H9 (cell line): ENCODE measurements at regions not wholly inside any gene's neighbourhood (a gene's known extent, or its start where the extent isn't known, plus 50 kb on each side); places are given as distances from the start of the nearest gene placed in this dataset.

Experiments used
- DNase-seq: peaks from one replicate; pipeline ENCODE4 v3.0.0-alpha.2; 2017
- H2AFZ ChIP-seq: one replicate; pipeline ENCODE4 v1.6.1; 2013; ENCODE audit warnings: mild to moderate bottlenecking, low read length, control low read depth, moderate library complexity
- H2AK5ac ChIP-seq: 2 replicates; pipeline ENCODE4 v1.6.1; 2013; ENCODE audit warnings: low read length, control low read depth, mixed read lengths; ENCODE audit not compliant: insufficient read length
- H2BK120ac ChIP-seq: one replicate; pipeline ENCODE4 v1.6.1; 2013; ENCODE audit warnings: low read depth, mild to moderate bottlenecking, low read length, control low read depth, inconsistent platforms; ENCODE audit not compliant: poor library complexity, severe bottlenecking
- H2BK12ac ChIP-seq: 2 replicates; pipeline ENCODE4 v1.6.1; 2013; ENCODE audit warnings: low read length, control low read depth, mixed read lengths, low read depth; ENCODE audit not compliant: insufficient read length
- H2BK15ac ChIP-seq: 2 replicates; pipeline ENCODE4 v1.6.1; 2013; ENCODE audit warnings: low read depth, low read length, control low read depth
- H2BK20ac ChIP-seq: one replicate; pipeline ENCODE4 v1.6.1; 2013; ENCODE audit warnings: low read depth, mild to moderate bottlenecking, low read length, control low read depth, inconsistent platforms; ENCODE audit not compliant: poor library complexity, severe bottlenecking
- H2BK5ac ChIP-seq: 2 replicates; pipeline ENCODE4 v1.6.1; 2013; ENCODE audit warnings: low read length, control low read depth, mixed read lengths; ENCODE audit not compliant: insufficient read length
- H3K14ac ChIP-seq: 2 replicates; pipeline ENCODE4 v1.6.1; 2013; ENCODE audit warnings: low read length, control low read depth; ENCODE audit not compliant: insufficient read depth
- H3K18ac ChIP-seq: 2 replicates; pipeline ENCODE4 v1.6.1; 2013; ENCODE audit warnings: low read depth, mild to moderate bottlenecking, mixed read lengths, low read length, control low read depth; ENCODE audit not compliant: insufficient read length
- H3K23ac ChIP-seq: 2 replicates; pipeline ENCODE4 v1.6.1; 2013; ENCODE audit warnings: low read length, control low read depth, mixed read lengths, low read depth; ENCODE audit not compliant: insufficient read length
- H3K23me2 ChIP-seq: 2 replicates; pipeline ENCODE4 v1.6.1; 2013; ENCODE audit warnings: low read depth, mild to moderate bottlenecking, mixed read lengths, low read length, control low read depth; ENCODE audit not compliant: insufficient read length, poor library complexity, severe bottlenecking
- H3K27ac ChIP-seq: 2 replicates; pipeline ENCODE4 v1.5.1; 2013; ENCODE audit warnings: low read length, control low read depth, mixed read lengths, low read depth; ENCODE audit not compliant: insufficient read length
- H3K27me3 ChIP-seq: 2 replicates; pipeline ENCODE4 v1.6.1; 2013; ENCODE audit warnings: low read length, control low read depth, inconsistent platforms; ENCODE audit not compliant: insufficient read depth
- H3K4ac ChIP-seq: 2 replicates; pipeline ENCODE4 v1.6.1; 2013; ENCODE audit warnings: low read depth, mild to moderate bottlenecking, control low read depth, inconsistent platforms, low read length, moderate library complexity
- H3K4me1 ChIP-seq: 2 replicates; pipeline ENCODE4 v1.6.1; 2013; ENCODE audit warnings: low read length, control low read depth, inconsistent platforms; ENCODE audit not compliant: insufficient read depth
- H3K4me2 ChIP-seq: 2 replicates; pipeline ENCODE4 v1.6.1; 2013; ENCODE audit warnings: low read length, control low read depth, mixed read lengths; ENCODE audit not compliant: insufficient read length, insufficient read depth
- H3K56ac ChIP-seq: 2 replicates; pipeline ENCODE4 v1.6.1; 2013; ENCODE audit warnings: low read depth, mild to moderate bottlenecking, mixed read lengths, low read length, control low read depth; ENCODE audit not compliant: insufficient read length
- H3K79me1 ChIP-seq: 2 replicates; pipeline ENCODE4 v1.6.1; 2013; ENCODE audit warnings: low read depth, mild to moderate bottlenecking, moderate library complexity, low read length, control low read depth, inconsistent platforms; ENCODE audit not compliant: insufficient read depth, poor library complexity, severe bottlenecking
- H3K79me2 ChIP-seq: 2 replicates; pipeline ENCODE4 v1.6.1; 2013; ENCODE audit warnings: low read length, control low read depth, inconsistent platforms; ENCODE audit not compliant: insufficient read depth
- H3K9ac ChIP-seq: 2 replicates; pipeline ENCODE4 v1.6.1; 2013; ENCODE audit warnings: low read length, control low read depth, mixed read lengths; ENCODE audit not compliant: insufficient read length; ENCODE audit errors: extremely low read depth
- H3K9me3 ChIP-seq: one replicate; pipeline ENCODE4 v1.6.1; 2013; ENCODE audit warnings: low read depth, low read length, inconsistent platforms; ENCODE audit not compliant: control insufficient read depth
- H3T11ph ChIP-seq: one replicate; pipeline ENCODE4 v1.6.1; 2013; ENCODE audit warnings: mild to moderate bottlenecking, low read length, control low read depth, inconsistent platforms
- H4K20me1 ChIP-seq: one replicate; pipeline ENCODE4 v1.6.1; 2013; ENCODE audit not compliant: control insufficient read depth, insufficient read length, insufficient read depth
- H4K5ac ChIP-seq: 2 replicates; pipeline ENCODE4 v1.6.1; 2013; ENCODE audit warnings: low read depth, mild to moderate bottlenecking, mixed read lengths, low read length, control low read depth; ENCODE audit not compliant: insufficient read length
- H4K8ac ChIP-seq: replicated peaks from 2 replicates; pipeline ENCODE4 v1.6.1; 2013; ENCODE audit warnings: low read length, control low read depth, mixed read lengths, low read depth; ENCODE audit not compliant: insufficient read length
- H4K91ac ChIP-seq: 2 replicates; pipeline ENCODE4 v1.6.1; 2013; ENCODE audit warnings: low read depth, mild to moderate bottlenecking, moderate library complexity, mixed read lengths, low read length, control low read depth; ENCODE audit not compliant: insufficient read length
- H3K27ac Mint-ChIP-seq, 3 experiments: 2 replicates in 2 of 3; 3 replicates in 1 of 3; pipeline ENCODE4 v1.8.0; 2020 to 2021; ENCODE audit warnings: mixed read lengths in 3 of 3, mild to moderate bottlenecking in 1 of 3, moderate library complexity in 1 of 3
- H3K27me3 Mint-ChIP-seq: 2 replicates; pipeline ENCODE4 v1.8.0; 2021; ENCODE audit warnings: low read depth, mild to moderate bottlenecking, moderate library complexity, mixed read lengths
- H3K36me3 Mint-ChIP-seq, 3 experiments: 2 replicates in 2 of 3; 3 replicates in 1 of 3; pipeline ENCODE4 v1.8.0; 2020 to 2021; ENCODE audit warnings: low read depth in 3 of 3, mixed read lengths in 3 of 3; ENCODE audit not compliant: insufficient read depth in 1 of 3
- H3K4me1 Mint-ChIP-seq, 2 experiments: 2 replicates each; pipeline ENCODE4 v1.8.0; 2020; ENCODE audit warnings: mixed read lengths in 2 of 2
- H3K4me3 Mint-ChIP-seq, 2 experiments: 2 replicates in 1 of 2; 3 replicates in 1 of 2; pipeline ENCODE4 v1.8.0; 2020 to 2021; ENCODE audit warnings: mild to moderate bottlenecking in 2 of 2, mixed read lengths in 2 of 2, moderate library complexity in 1 of 2
- H3K9me3 Mint-ChIP-seq, 2 experiments: 2 replicates in 1 of 2; 3 replicates in 1 of 2; pipeline ENCODE4 v1.8.0; 2020; ENCODE audit warnings: mild to moderate bottlenecking in 2 of 2, mixed read lengths in 2 of 2, moderate library complexity in 1 of 2
- WGBS: extraction: QIAGEN DNeasy Blood & Tissue Kit; methylation state at CpG from one replicate; pipeline ENCODE4 v1.1.7; 2013; ENCODE audit warnings: missing lambda C conversion rate, low lambda C conversion rate, mixed read lengths; ENCODE audit not compliant: insufficient read length; ENCODE audit errors: extremely low coverage; 5-methylcytosine and 5-hydroxymethylcytosine counted together
- TF ChIP-seq, protein P1 (sequence below): fragments of 200-600 bp; sonication (generic); conservative IDR thresholded peaks from 3 replicates; pipeline ENCODE4 v1.8.0; 2021; ENCODE audit warnings: antibody characterized with exemption, mild to moderate bottlenecking

DNA sequence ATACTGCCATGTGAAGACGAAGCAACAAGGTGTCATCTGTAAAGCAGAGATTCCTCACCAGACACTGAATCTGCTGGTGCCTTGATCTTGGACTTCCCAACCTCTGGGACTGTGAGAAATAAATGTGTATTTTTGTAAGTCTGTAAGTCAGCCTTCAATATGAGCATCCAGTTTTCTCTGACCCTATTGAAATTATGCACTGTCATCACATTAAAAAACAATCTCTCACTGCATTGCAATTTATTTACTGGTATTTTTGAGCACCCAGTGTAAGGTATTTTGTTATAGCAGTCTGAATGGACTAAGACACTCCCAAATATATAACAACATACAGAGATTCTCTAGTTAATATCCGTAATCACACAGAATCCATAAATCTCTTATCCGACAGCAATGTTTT is 77.5 kb upstream of the CDK6 start:
- Histone ChIP-seq H3K9ac (no peak overlapping the region), H2BK15ac (no peak overlapping the region), H3K9me3 (no peaks in the 10 kb centered on the region), H3K79me1 (no peaks in the 10 kb centered on the region), H3K23me2 (no peaks in the 10 kb centered on the region), H3K14ac (no peak overlapping the region), H3K23ac (no peak overlapping the region), H3K18ac (no peak overlapping the region), H2BK20ac (no peak overlapping the region), H3K27ac (no peak overlapping the region), H3K56ac (no peak overlapping the region), H3K4ac (no peak overlapping the region), H2BK120ac (no peak overlapping the region), H4K8ac (no peak overlapping the region), H4K5ac (no peak overlapping the region), H2BK12ac (no peak overlapping the region), H2AK5ac (no peak overlapping the region), H2BK5ac (no peak overlapping the region), H3K4me1 (peaks cover 5% of the 10 kb centered on the region; the same call in 1 of the 2 replicates), H3K79me2 (no peaks in the 10 kb centered on the region), H4K20me1 (no peaks in the 10 kb centered on the region), H3K4me2 (no peak overlapping the region), H4K91ac (no peak overlapping the region), H3K27me3 (no peaks in the 10 kb centered on the region), H3T11ph (no peak overlapping the region), H2AFZ (no peak overlapping the region)
- H3K27me3 Mint-ChIP-seq: no peaks in the 10 kb centered on the region; the same call in 1 of the 2 replicates
- H3K27ac Mint-ChIP-seq: no peak overlapping the region
- no peaks in the 10 kb centered on the region for H3K36me3 Mint-ChIP-seq
- TF ChIP-seq, protein P1, sequence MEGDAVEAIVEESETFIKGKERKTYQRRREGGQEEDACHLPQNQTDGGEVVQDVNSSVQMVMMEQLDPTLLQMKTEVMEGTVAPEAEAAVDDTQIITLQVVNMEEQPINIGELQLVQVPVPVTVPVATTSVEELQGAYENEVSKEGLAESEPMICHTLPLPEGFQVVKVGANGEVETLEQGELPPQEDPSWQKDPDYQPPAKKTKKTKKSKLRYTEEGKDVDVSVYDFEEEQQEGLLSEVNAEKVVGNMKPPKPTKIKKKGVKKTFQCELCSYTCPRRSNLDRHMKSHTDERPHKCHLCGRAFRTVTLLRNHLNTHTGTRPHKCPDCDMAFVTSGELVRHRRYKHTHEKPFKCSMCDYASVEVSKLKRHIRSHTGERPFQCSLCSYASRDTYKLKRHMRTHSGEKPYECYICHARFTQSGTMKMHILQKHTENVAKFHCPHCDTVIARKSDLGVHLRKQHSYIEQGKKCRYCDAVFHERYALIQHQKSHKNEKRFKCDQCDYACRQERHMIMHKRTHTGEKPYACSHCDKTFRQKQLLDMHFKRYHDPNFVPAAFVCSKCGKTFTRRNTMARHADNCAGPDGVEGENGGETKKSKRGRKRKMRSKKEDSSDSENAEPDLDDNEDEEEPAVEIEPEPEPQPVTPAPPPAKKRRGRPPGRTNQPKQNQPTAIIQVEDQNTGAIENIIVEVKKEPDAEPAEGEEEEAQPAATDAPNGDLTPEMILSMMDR: no peak
- no CpG with 5 or more reads among the region's 3 CpGs for WGBS
- peaks cover 10 to 16% of the 10 kb centered on the region in 2 experiments for H3K4me1 Mint-ChIP-seq
- DNase-seq: no peak
- no peak overlapping the region for H3K4me3 Mint-ChIP-seq
- H3K9me3 Mint-ChIP-seq: no peaks in the 10 kb centered on the region
